ENCODE measurements at regions not wholly inside any gene's neighbourhood (a gene's known extent, or its start where the extent isn't known, plus 50 kb on each side); places are given as distances from the start of the nearest gene placed in this dataset.
"Not testable (repeated sequence)": the region's sequence is repeated elsewhere in the genome, so short reads cannot be mapped to it uniquely, and the experiment has no call there.

GRCh38 chr17:22514767-22515320, 822.5 kb downstream of the KCNJ18 start:
- H3K4me1 ChIP-seq (ENCODE audit: control insufficient read depth, insufficient read depth, low read length, poor library complexity, severe bottlenecking): no peaks in the 10 kb centered on the region
- H3K4me3 ChIP-seq (ENCODE audit: extremely low read depth, insufficient read depth, low read length, poor library complexity, severe bottlenecking): no peak overlapping the region
- WGBS, 2 experiments (ENCODE audit: insufficient coverage in 2 of 2): 61 to 81% methylated on average over 2 to 3 of the region's 4 CpGs
- H3K36me3 ChIP-seq (ENCODE audit: control insufficient read depth, insufficient read depth, low read length): no peaks in the 10 kb centered on the region
- no peak overlapping the region for H3K27ac ChIP-seq (ENCODE audit: low read depth, low read length, severe bottlenecking)
- peaks cover 41% of the 10 kb centered on the region for H3K9me3 ChIP-seq (ENCODE audit: control insufficient read depth, low read length)

- Histone ChIP-seq H3K4me1 (ENCODE audit: control insufficient read depth, insufficient read depth, low read length, poor library complexity, severe bottlenecking) (no peaks in the 10 kb centered on the region), H3K36me3 (ENCODE audit: control insufficient read depth, insufficient read depth, low read length) (no peaks in the 10 kb centered on the region), H3K9me3 (ENCODE audit: control insufficient read depth, low read length) (peaks cover 37% of the 10 kb centered on the region), H3K27ac (ENCODE audit: low read depth, low read length, severe bottlenecking) (no peak overlapping the region), H3K4me3 (ENCODE audit: extremely low read depth, insufficient read depth, low read length, poor library complexity, severe bottlenecking) (no peak overlapping the region)
- 47 to 61% methylated on average over 2 of the region's 5 CpGs for WGBS, 2 experiments (ENCODE audit: insufficient coverage in 2 of 2)
These were observed 823.3 kb downstream of the KCNJ18 start for GRCh38 chr17:22515599-22515998.

DNA sequence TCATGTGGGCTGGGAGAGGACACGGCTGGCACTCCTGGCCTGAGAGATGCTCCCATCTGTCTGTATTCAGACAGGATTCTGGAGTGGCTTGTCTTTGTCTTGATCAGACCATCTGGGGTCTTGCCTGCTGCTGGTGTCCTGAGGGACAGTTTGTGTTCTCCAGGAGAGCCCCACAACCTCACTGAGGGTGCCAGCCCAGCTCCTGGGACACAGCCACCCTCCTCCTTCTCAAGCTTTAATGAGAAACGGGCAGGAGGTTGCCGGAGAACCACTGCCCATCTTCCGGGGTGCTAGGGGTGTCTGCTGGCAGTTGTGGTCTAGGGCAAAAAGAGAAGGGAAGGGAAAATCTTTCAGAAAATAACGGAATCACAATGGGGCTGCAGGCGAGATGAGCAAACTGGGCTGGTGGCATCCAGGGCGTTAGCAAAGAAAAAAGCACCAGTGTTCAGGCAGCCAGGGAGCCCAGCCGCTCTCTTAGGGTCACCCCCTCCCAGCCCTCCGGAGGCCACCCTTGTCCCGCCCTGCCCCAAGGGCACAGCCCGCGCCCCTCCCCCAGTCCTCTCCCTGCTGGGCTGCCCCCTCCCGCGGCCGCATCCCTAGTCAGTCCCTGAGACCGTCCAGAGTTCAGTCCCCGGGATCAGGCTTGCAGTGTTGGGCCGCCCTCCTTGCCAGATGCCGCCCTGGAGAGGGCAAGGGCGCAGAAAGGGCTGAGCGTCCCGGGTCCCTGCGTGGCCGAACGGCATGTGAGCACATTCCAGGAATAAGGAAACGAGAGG, 824.7 kb downstream of the KCNJ18 start:
- Histone ChIP-seq H3K4me3 (ENCODE audit: extremely low read depth, insufficient read depth, low read length, poor library complexity, severe bottlenecking) (no peak overlapping the region), H3K4me1 (ENCODE audit: control insufficient read depth, insufficient read depth, low read length, poor library complexity, severe bottlenecking) (no peaks in the 10 kb centered on the region), H3K27ac (ENCODE audit: low read depth, low read length, severe bottlenecking) (no peak overlapping the region), H3K9me3 (ENCODE audit: control insufficient read depth, low read length) (peaks cover 26% of the 10 kb centered on the region), H3K36me3 (ENCODE audit: control insufficient read depth, insufficient read depth, low read length) (no peaks in the 10 kb centered on the region)
- WGBS, 2 experiments (ENCODE audit: insufficient coverage in 2 of 2): 84 to 86% methylated on average over 19 to 24 of the region's 26 CpGs

- no peaks in the 10 kb centered on the region for H3K4me1 ChIP-seq (ENCODE audit: control insufficient read depth, insufficient read depth, low read length, poor library complexity, severe bottlenecking)
- 88 to 90% methylated on average over 14 to 15 of the region's 20 CpGs for WGBS, 2 experiments (ENCODE audit: insufficient coverage in 2 of 2)
- no peaks in the 10 kb centered on the region for H3K36me3 ChIP-seq (ENCODE audit: control insufficient read depth, insufficient read depth, low read length)
- H3K4me3 ChIP-seq (ENCODE audit: extremely low read depth, insufficient read depth, low read length, poor library complexity, severe bottlenecking): no peak overlapping the region
- no peak overlapping the region for H3K27ac ChIP-seq (ENCODE audit: low read depth, low read length, severe bottlenecking)
- H3K9me3 ChIP-seq (ENCODE audit: control insufficient read depth, low read length): peaks cover 22% of the 10 kb centered on the region
These were observed 825.4 kb downstream of the KCNJ18 start for GRCh38 chr17:22517716-22518115.

GRCh38 chr17:22518185-22518584, 825.9 kb downstream of the KCNJ18 start:
- Histone ChIP-seq H3K9me3 (ENCODE audit: control insufficient read depth, low read length) (peaks cover 17% of the 10 kb centered on the region), H3K4me3 (ENCODE audit: extremely low read depth, insufficient read depth, low read length, poor library complexity, severe bottlenecking) (no peak overlapping the region), H3K4me1 (ENCODE audit: control insufficient read depth, insufficient read depth, low read length, poor library complexity, severe bottlenecking) (no peaks in the 10 kb centered on the region), H3K36me3 (ENCODE audit: control insufficient read depth, insufficient read depth, low read length) (no peaks in the 10 kb centered on the region), H3K27ac (ENCODE audit: low read depth, low read length, severe bottlenecking) (no peak overlapping the region)
- 83 to 88% methylated on average over 5 to 8 of the region's 10 CpGs for WGBS, 2 experiments (ENCODE audit: insufficient coverage in 2 of 2)

- not testable (repeated sequence) for H3K4me1 ChIP-seq (ENCODE audit: control insufficient read depth, insufficient read depth, low read length, poor library complexity, severe bottlenecking); H3K27ac ChIP-seq (ENCODE audit: low read depth, low read length, severe bottlenecking); H3K4me3 ChIP-seq (ENCODE audit: extremely low read depth, insufficient read depth, low read length, poor library complexity, severe bottlenecking); H3K36me3 ChIP-seq (ENCODE audit: control insufficient read depth, insufficient read depth, low read length)
- H3K9me3 ChIP-seq (ENCODE audit: control insufficient read depth, low read length): peaks cover 21% of the 10 kb centered on the region
- no CpG with 5 or more reads among the region's 1 CpG for WGBS, 2 experiments (ENCODE audit: insufficient coverage in 2 of 2)
These were observed 856.5 kb downstream of the KCNJ18 start for GRCh38 chr17:22548873-22549272.

DNA sequence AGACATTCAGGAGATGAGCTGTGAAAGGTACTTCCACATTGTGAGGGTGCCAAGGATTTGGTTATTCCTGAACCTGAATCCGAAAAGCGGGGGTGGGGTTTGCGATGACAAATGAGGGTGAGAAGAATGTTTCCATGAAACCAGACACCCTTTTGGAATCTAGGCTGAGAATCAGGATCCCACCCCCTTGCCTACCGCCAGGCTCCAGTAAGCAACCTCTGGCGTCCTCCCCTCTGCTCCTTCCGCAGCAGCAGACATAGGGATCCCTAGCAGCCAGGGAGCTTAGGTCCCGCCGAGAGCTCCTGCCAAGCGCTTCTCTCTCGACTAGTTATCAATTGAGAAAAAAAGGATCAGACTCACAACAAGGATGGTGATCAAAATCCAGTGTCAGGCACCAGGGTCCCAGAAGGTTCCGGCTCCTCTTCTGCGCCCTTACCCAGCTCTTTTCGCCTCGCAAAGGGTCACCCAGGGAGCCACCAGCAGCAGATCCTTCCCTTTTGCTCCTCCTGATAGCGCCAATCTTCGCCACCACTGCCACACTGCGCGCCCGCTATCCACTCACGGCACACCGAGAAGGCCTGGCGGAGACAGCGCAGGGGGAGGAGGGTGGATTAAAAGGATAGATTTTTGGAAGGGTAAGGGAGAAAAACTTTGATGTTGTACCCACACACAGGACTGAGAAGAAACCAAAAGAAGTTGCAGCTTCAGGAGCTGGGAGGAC, 859.5 kb downstream of the KCNJ18 start:
- not testable (repeated sequence) for H3K27ac ChIP-seq (ENCODE audit: low read depth, low read length, severe bottlenecking); H3K36me3 ChIP-seq (ENCODE audit: control insufficient read depth, insufficient read depth, low read length); H3K4me1 ChIP-seq (ENCODE audit: control insufficient read depth, insufficient read depth, low read length, poor library complexity, severe bottlenecking); H3K4me3 ChIP-seq (ENCODE audit: extremely low read depth, insufficient read depth, low read length, poor library complexity, severe bottlenecking)
- H3K9me3 ChIP-seq (ENCODE audit: control insufficient read depth, low read length): peaks cover 21% of the 10 kb centered on the region
- WGBS, 2 experiments (ENCODE audit: insufficient coverage in 2 of 2): 71 to 83% methylated on average over 11 to 17 of the region's 23 CpGs

DNA sequence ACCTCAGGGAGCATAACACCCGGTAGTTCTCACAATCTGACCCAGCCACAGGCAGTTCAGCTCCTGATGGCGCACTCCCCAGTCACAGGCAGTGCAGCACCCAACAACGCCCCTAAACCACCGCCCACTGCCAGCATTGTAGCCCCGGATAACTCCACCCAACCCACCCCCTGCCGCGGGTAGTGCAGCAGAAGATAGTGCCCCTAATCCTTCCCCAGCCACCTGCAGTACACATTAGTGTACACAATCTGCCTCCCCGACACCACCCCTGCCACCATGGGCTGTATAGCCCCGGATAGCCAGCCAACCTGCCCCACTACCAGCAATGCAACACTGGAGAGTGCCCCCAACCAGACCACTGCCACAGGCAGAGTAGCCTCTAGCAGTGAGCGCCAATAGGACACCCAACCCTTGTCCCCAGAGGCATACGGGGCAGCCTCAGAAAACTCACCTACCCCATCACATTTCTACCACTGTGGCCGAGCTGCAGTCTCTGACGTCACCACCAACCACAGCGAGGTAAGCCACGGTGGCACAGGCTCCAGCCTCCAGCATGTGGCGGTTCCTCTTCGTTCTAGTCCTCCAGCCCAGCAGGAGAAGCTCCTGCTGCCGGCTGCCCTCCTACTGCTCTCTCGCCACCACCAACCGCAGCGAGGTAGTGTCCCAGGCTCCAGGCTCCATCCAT, 877.3 kb downstream of the KCNJ18 start:
- WGBS, 2 experiments (ENCODE audit: insufficient coverage in 2 of 2): 75 to 93% methylated on average over 12 to 15 of the region's 21 CpGs
- no peak overlapping the region for H3K4me3 ChIP-seq (ENCODE audit: extremely low read depth, insufficient read depth, low read length, poor library complexity, severe bottlenecking)
- no peak overlapping the region for H3K27ac ChIP-seq (ENCODE audit: low read depth, low read length, severe bottlenecking)
- no peaks in the 10 kb centered on the region for H3K36me3 ChIP-seq (ENCODE audit: control insufficient read depth, insufficient read depth, low read length)
- no peaks in the 10 kb centered on the region for H3K4me1 ChIP-seq (ENCODE audit: control insufficient read depth, insufficient read depth, low read length, poor library complexity, severe bottlenecking)
- peaks cover 48% of the 10 kb centered on the region for H3K9me3 ChIP-seq (ENCODE audit: control insufficient read depth, low read length)

DNA sequence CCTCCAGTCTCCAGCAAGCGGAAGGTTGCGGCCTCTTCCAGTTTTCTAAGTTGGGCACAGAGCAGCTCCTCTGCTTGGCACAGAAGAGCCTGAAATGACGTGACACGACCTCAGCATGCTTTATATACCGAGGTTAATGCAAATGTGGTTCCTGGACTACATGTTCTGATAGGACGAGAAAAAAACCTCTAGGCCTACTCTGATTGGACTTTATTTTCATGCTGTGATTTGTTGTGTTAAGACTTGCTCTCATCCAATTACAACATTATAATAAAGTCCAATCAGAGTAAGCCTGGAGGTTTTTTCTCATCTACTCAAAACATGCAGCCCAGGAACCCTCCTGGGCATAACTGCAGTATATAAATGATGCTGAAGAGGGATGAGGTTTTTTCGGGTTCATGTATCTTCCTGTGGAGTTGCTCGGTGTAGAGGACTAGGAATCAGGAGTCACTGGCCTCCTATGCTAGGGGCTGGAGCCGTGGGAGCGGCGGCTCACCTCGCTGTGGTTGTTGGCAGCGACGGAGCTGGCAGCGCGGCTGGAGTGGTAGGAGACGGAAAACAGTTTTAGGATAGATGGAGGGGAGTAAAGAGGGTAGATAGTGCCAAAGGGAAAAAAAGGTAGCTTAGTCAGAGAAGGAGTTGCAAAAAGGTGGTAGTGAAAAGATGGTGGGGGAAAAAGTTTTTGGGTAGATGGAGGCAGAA, 878.0 kb downstream of the KCNJ18 start:
- Histone ChIP-seq H3K9me3 (ENCODE audit: control insufficient read depth, low read length) (peaks cover 48% of the 10 kb centered on the region), H3K36me3 (ENCODE audit: control insufficient read depth, insufficient read depth, low read length) (no peaks in the 10 kb centered on the region), H3K4me1 (ENCODE audit: control insufficient read depth, insufficient read depth, low read length, poor library complexity, severe bottlenecking) (no peaks in the 10 kb centered on the region), H3K27ac (ENCODE audit: low read depth, low read length, severe bottlenecking) (no peak overlapping the region), H3K4me3 (ENCODE audit: extremely low read depth, insufficient read depth, low read length, poor library complexity, severe bottlenecking) (no peak overlapping the region)
- 77 to 88% methylated on average over 16 of the region's 17 CpGs for WGBS, 2 experiments (ENCODE audit: insufficient coverage in 2 of 2)

DNA sequence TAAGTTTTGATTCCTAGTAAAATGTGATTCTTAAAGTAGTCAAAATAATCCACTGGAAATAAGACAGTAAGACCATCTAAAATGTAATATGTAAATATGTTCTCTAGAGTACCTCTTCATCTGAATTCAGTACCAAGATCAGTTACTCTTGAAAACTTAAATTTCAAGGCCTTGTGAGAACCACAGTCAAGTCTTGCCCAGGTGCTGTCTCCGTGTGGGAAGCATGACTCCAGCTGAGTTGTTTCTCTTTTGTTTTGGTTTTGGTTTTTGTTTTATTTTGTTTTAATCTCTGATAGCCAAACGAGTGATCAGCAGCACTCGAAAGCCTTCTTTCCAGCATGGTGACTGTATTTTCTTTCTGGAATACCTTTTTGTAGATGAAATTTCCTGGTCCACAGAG, 907.0 kb downstream of the KCNJ18 start:
- no peak overlapping the region for H3K27ac ChIP-seq (ENCODE audit: low read depth, low read length, severe bottlenecking)
- no peaks in the 10 kb centered on the region for H3K36me3 ChIP-seq (ENCODE audit: control insufficient read depth, insufficient read depth, low read length)
- 47 to 58% methylated on average over 3 of the region's 3 CpGs for WGBS, 2 experiments (ENCODE audit: insufficient coverage in 2 of 2)
- no peaks in the 10 kb centered on the region for H3K4me1 ChIP-seq (ENCODE audit: control insufficient read depth, insufficient read depth, low read length, poor library complexity, severe bottlenecking)
- H3K4me3 ChIP-seq (ENCODE audit: extremely low read depth, insufficient read depth, low read length, poor library complexity, severe bottlenecking): no peak overlapping the region
- H3K9me3 ChIP-seq (ENCODE audit: control insufficient read depth, low read length): peaks cover 16% of the 10 kb centered on the region
